HG03175 (cell line): ENCODE measurements at regions not wholly inside any gene's neighbourhood (a gene's known extent, or its start where the extent isn't known, plus 50 kb on each side); places are given as distances from the start of the nearest gene placed in this dataset.
"Not testable (repeated sequence)": the region's sequence is repeated elsewhere in the genome, so short reads cannot be mapped to it uniquely, and the experiment has no call there.

ENCODE experiments used
- ATAC-seq: cut with Tn5 transposase; IDR thresholded peaks from one replicate; pipeline ENCODE4 v1.9.1; 2021; ENCODE audit warnings: mild to moderate bottlenecking, moderate library complexity; ENCODE audit not compliant: unreplicated experiment

- ATAC-seq, result no peak
Observed at GRCh38 chr1:47656719-47657685, 219.2 kb downstream of the FOXD2 start.

- no peak for ATAC-seq
Observed at GRCh38 chr1:47658161-47658920, 220.5 kb downstream of the FOXD2 start.

GRCh38 chr1:47659146-47659545, 221.3 kb downstream of the FOXD2 start:
- no peak for ATAC-seq

GRCh38 chr1:47660622-47661021, 222.8 kb downstream of the FOXD2 start:
- no peak for ATAC-seq

- ATAC-seq, result no peak
Observed at GRCh38 chr1:47661040-47661439, 223.2 kb downstream of the FOXD2 start.

- ATAC-seq, result no peak
Observed at GRCh38 chr1:47662068-47662467, 224.2 kb downstream of the FOXD2 start.

- ATAC-seq, result no peak
Observed at GRCh38 chr1:47663286-47663685, 225.4 kb downstream of the FOXD2 start.

GRCh38 chr1:47664356-47664755, 226.5 kb downstream of the FOXD2 start:
- ATAC-seq, result no peak

- ATAC-seq, result not testable (repeated sequence)
Observed at GRCh38 chr1:47664896-47665295, 227.1 kb downstream of the FOXD2 start.

- no peak for ATAC-seq
Observed at GRCh38 chr1:47669081-47669585, 231.3 kb downstream of the FOXD2 start.

GRCh38 chr1:47672622-47673021, 234.8 kb downstream of the FOXD2 start:
- no peak for ATAC-seq

GRCh38 chr1:47674189-47674588, 236.3 kb downstream of the FOXD2 start:
- ATAC-seq, result no peak

- ATAC-seq, result no peak
Observed at GRCh38 chr1:47675047-47675675, 237.3 kb downstream of the FOXD2 start.

- no peak for ATAC-seq
Observed at GRCh38 chr1:47675721-47676120, 237.9 kb downstream of the FOXD2 start.

GRCh38 chr1:47676311-47677054, 238.6 kb downstream of the FOXD2 start:
- no peak for ATAC-seq

GRCh38 chr1:47677241-47677940, 239.5 kb downstream of the FOXD2 start:
- no peak for ATAC-seq

- ATAC-seq, result no peak
Observed at GRCh38 chr1:47678464-47678980, 240.7 kb downstream of the FOXD2 start.

GRCh38 chr1:47679301-47679791, 241.5 kb downstream of the FOXD2 start:
- no peak for ATAC-seq

- no peak for ATAC-seq
Observed at GRCh38 chr1:47679826-47680225, 242.0 kb downstream of the FOXD2 start.
